ENCODE measurements at regions not wholly inside any gene's neighbourhood (a gene's known extent, or its start where the extent isn't known, plus 50 kb on each side); places are given as distances from the start of the nearest gene placed in this dataset.

GRCh38 chr10:108655057-108655456, 1268.3 kb downstream of the XPNPEP1 start:
- no peak overlapping the region for H3K9ac ChIP-seq (ENCODE audit: low read length)
- H3K9me2 ChIP-seq (replicated peaks; ENCODE audit: low read length) = no peaks in the 10 kb centered on the region
- H2AFZ ChIP-seq (ENCODE audit: low read length) = no peak overlapping the region
- H3K27ac ChIP-seq (ENCODE audit: low read length) = no peak overlapping the region
- ChIA-PET POLR2A (ENCODE audit: unreplicated experiment) (no interaction called here), CTCF (no interaction called here)
- H3K36me3 ChIP-seq (ENCODE audit: low read depth, low read length) = no peaks in the 10 kb centered on the region
- ATAC-seq = no peak
- DNase-seq = no peak
- intact Hi-C loops (cut with micrococcal nuclease) = no loop called here
- no peak overlapping the region for H3K4me2 ChIP-seq (ENCODE audit: low read length)
- H3K4me1 ChIP-seq (ENCODE audit: insufficient read depth, low read length) = no peaks in the 10 kb centered on the region
- H3K9me3 ChIP-seq (ENCODE audit: low read length) = no peaks in the 10 kb centered on the region
- H3K79me2 ChIP-seq (ENCODE audit: low read length) = no peaks in the 10 kb centered on the region
- H3K27me3 ChIP-seq (ENCODE audit: low read length) = no peaks in the 10 kb centered on the region
- no peaks in the 10 kb centered on the region for H3F3A ChIP-seq (ENCODE audit: low read length, unreplicated experiment)
- H4K20me1 ChIP-seq (ENCODE audit: low read length) = no peaks in the 10 kb centered on the region
- BruUV-seq (replicated peaks) = no TSS peak
- no peak overlapping the region for H3K4me3 ChIP-seq (ENCODE audit: low read length)
- no peak for TF ChIP-seq CTCF (conservative IDR thresholded peaks at IDR 0.05; ENCODE audit: low read depth, low read length)
- TF ChIP-seq EZH2 (IDR thresholded peaks at IDR 0.05; ENCODE audit: low read length, unreplicated experiment) = no peak
- TF ChIP-seq EZH2phosphoT487 (IDR thresholded peaks at IDR 0.05; ENCODE audit: borderline replicate concordance, low read length) = no peak

- Histone ChIP-seq H3K4me2 (ENCODE audit: low read length) (no peak overlapping the region), H3K4me3 (ENCODE audit: low read length) (no peak overlapping the region), H3K36me3 (ENCODE audit: low read depth, low read length) (no peaks in the 10 kb centered on the region), H4K20me1 (ENCODE audit: low read length) (no peaks in the 10 kb centered on the region), H3K27ac (ENCODE audit: low read length) (no peak overlapping the region), H3K4me1 (ENCODE audit: insufficient read depth, low read length) (no peaks in the 10 kb centered on the region), H3F3A (ENCODE audit: low read length, unreplicated experiment) (no peaks in the 10 kb centered on the region), H3K9me3 (ENCODE audit: low read length) (no peaks in the 10 kb centered on the region), H3K9me2 (replicated peaks; ENCODE audit: low read length) (no peaks in the 10 kb centered on the region), H3K79me2 (ENCODE audit: low read length) (no peaks in the 10 kb centered on the region), H3K9ac (ENCODE audit: low read length) (no peak overlapping the region), H2AFZ (ENCODE audit: low read length) (no peak overlapping the region), H3K27me3 (ENCODE audit: low read length) (no peaks in the 10 kb centered on the region)
- CTCF ChIA-PET = no interaction called here
- ATAC-seq = no peak
- no peak for TF ChIP-seq EZH2phosphoT487 (IDR thresholded peaks at IDR 0.05; ENCODE audit: borderline replicate concordance, low read length)
- BruUV-seq (replicated peaks) = no TSS peak
- intact Hi-C loops (cut with micrococcal nuclease) = no loop called here
- DNase-seq = no peak
- POLR2A ChIA-PET (ENCODE audit: unreplicated experiment) = no interaction called here
These were observed 1269.8 kb downstream of the XPNPEP1 start for GRCh38 chr10:108653531-108653930.

- H3K9ac ChIP-seq (ENCODE audit: low read length) = no peak overlapping the region
- no peak overlapping the region for H3K27ac ChIP-seq (ENCODE audit: low read length)
- no peaks in the 10 kb centered on the region for H3K79me2 ChIP-seq (ENCODE audit: low read length)
- H3K4me1 ChIP-seq (ENCODE audit: insufficient read depth, low read length) = no peaks in the 10 kb centered on the region
- intact Hi-C loops (cut with micrococcal nuclease) = no loop called here
- no peaks in the 10 kb centered on the region for H3K9me3 ChIP-seq (ENCODE audit: low read length)
- POLR2A ChIA-PET (ENCODE audit: unreplicated experiment) = no interaction called here
- DNase-seq = no peak
- no peaks in the 10 kb centered on the region for H3F3A ChIP-seq (ENCODE audit: low read length, unreplicated experiment)
- H3K36me3 ChIP-seq (ENCODE audit: low read depth, low read length) = no peaks in the 10 kb centered on the region
- no peaks in the 10 kb centered on the region for H3K9me2 ChIP-seq (replicated peaks; ENCODE audit: low read length)
- H4K20me1 ChIP-seq (ENCODE audit: low read length) = no peaks in the 10 kb centered on the region
- no peak overlapping the region for H3K4me2 ChIP-seq (ENCODE audit: low read length)
- no peak for ATAC-seq
- TF ChIP-seq EZH2 (IDR thresholded peaks at IDR 0.05; ENCODE audit: low read length, unreplicated experiment) (no peak), CTCF (conservative IDR thresholded peaks at IDR 0.05; ENCODE audit: low read depth, low read length) (no peak), EZH2phosphoT487 (IDR thresholded peaks at IDR 0.05; ENCODE audit: borderline replicate concordance, low read length) (no peak)
- no peak overlapping the region for H3K4me3 ChIP-seq (ENCODE audit: low read length)
- H3K27me3 ChIP-seq (ENCODE audit: low read length) = no peaks in the 10 kb centered on the region
- H2AFZ ChIP-seq (ENCODE audit: low read length) = no peak overlapping the region
- BruUV-seq (replicated peaks) = no TSS peak
- CTCF ChIA-PET = no interaction called here
These were observed 1284.3 kb downstream of the XPNPEP1 start for GRCh38 chr10:108639010-108639409.
